HepG2 (cell line): ENCODE measurements at regions not wholly inside any gene's neighbourhood (a gene's known extent, or its start where the extent isn't known, plus 50 kb on each side); places are given as distances from the start of the nearest gene placed in this dataset.

Experiments
- ATAC-seq: fragments of 200-7000 bp; cut with Tn5 transposase; 3 replicates; pipeline ENCODE4 v1.9.1; 2020; ENCODE audit warnings: mild to moderate bottlenecking, moderate library complexity
- BruUV-seq: library from RNA; stranded (reverse); fragments of 400-500 nt; replicated peaks from 2 replicates; lab custom pipeline; 2021; lab: Mats Ljungman, UMichigan
- CTCF ChIA-PET: fragments of 300-600 bp; formaldehyde crosslinking; extraction: SDS; loops from one replicate; lab custom pipeline; 2021; ENCODE audit warnings: low total read pairs, inconsistent platforms, low intra/inter-chr PET ratio; lab: Yijun Ruan, JAX
- POLR2A ChIA-PET: fragments of 350-600 bp; sonication (Branson Sonifier 250); formaldehyde crosslinking; loops from one replicate; lab custom pipeline; 2020; ENCODE audit warnings: antibody characterized with exemption, inconsistent platforms; lab: Yijun Ruan, JAX
- DNase-seq: peaks from one replicate; pipeline ENCODE4 v3.0.0-alpha.2; 2015; ENCODE audit warnings: low spot score
- FAIRE-seq: peaks from 3 replicates; lab custom pipeline; 2011; peaks lifted over from hg19 to GRCh38; lab: Jason Lieb, UNC
- H2AFZ ChIP-seq: one replicate; pipeline ENCODE4 v1.6.1; 2011; ENCODE audit warnings: low read length, inconsistent platforms
- H3K27ac ChIP-seq: fragments of 300-600 bp; 3 replicates; pipeline ENCODE4 v1.8.0; 2011; ENCODE audit warnings: mixed run types, mild to moderate bottlenecking, mixed read lengths, low read length, inconsistent platforms; ENCODE audit not compliant: insufficient read depth; ENCODE audit errors: extremely low read length
- H3K27me3 ChIP-seq, 2 experiments: fragments of 200-600 bp in 1 of 2; 2 replicates in 1 of 2; 3 replicates in 1 of 2; pipeline versions ENCODE4 v1.6.0 to v1.8.0; 2011; ENCODE audit warnings: low read length in 2 of 2, mild to moderate bottlenecking in 2 of 2, moderate library complexity in 2 of 2, inconsistent platforms in 1 of 2; ENCODE audit not compliant: insufficient read depth in 2 of 2, control insufficient read depth in 1 of 2
- H3K36me3 ChIP-seq, 2 experiments: fragments of 200-600 bp in 1 of 2; replicated peaks in 1 of 2; 2 replicates in 1 of 2; 3 replicates in 1 of 2; pipeline versions ENCODE4 v1.5.1 to v1.8.0; 2011; ENCODE audit warnings: low read length in 2 of 2, inconsistent platforms in 1 of 2; ENCODE audit not compliant: insufficient read depth in 2 of 2, control insufficient read depth in 1 of 2
- H3K4me1 ChIP-seq: 2 replicates; pipeline ENCODE4 v1.5.1; 2012; ENCODE audit warnings: low read length, inconsistent platforms; ENCODE audit not compliant: insufficient read depth
- H3K4me2 ChIP-seq: 2 replicates; pipeline ENCODE4 v1.6.0; 2011; ENCODE audit warnings: low read depth, low read length, inconsistent platforms
- H3K4me3 ChIP-seq, 3 experiments: fragments of 200-600 bp in 1 of 3; sonication (generic), shearing (Covaris generic) in 1 of 3; replicated peaks in 1 of 3; 2 replicates each; pipeline ENCODE4 v1.5.1; 2011 to 2016; ENCODE audit warnings: low read length in 3 of 3, inconsistent platforms in 2 of 3, low read depth in 2 of 3, mild to moderate bottlenecking in 2 of 3, control low read depth in 1 of 3, mixed read lengths in 1 of 3; ENCODE audit not compliant: insufficient read depth in 1 of 3
- H3K79me2 ChIP-seq: one replicate; pipeline ENCODE4 v1.6.1; 2011; ENCODE audit warnings: low read length, inconsistent platforms; ENCODE audit not compliant: insufficient read depth
- H3K9ac ChIP-seq: 2 replicates; pipeline ENCODE4 v1.6.0; 2011; ENCODE audit warnings: mild to moderate bottlenecking, low read depth, low read length, inconsistent platforms; ENCODE audit not compliant: insufficient read depth
- H3K9me3 ChIP-seq: 2 replicates; pipeline ENCODE4 v1.5.1; 2012; ENCODE audit warnings: mild to moderate bottlenecking, low read length
- H4K20me1 ChIP-seq: 2 replicates; pipeline ENCODE4 v1.6.0; 2011; ENCODE audit warnings: inconsistent platforms, mild to moderate bottlenecking, low read length, moderate library complexity; ENCODE audit not compliant: insufficient read depth
- BRCA1 ChIP-seq: sonication (generic); formaldehyde crosslinking; IDR thresholded peaks from 2 replicates; pipeline ENCODE4 v1.4.0; 2020; ENCODE audit warnings: missing genetic modification reagents
- CEBPB ChIP-seq: IDR thresholded peaks from 2 replicates; pipeline ENCODE4 v1.6.1; 2011; ENCODE audit warnings: low read depth, low read length, improper control_type of control experiment, borderline replicate concordance
- CREM ChIP-seq, 2 experiments: sonication (generic) in 1 of 2; formaldehyde crosslinking in 1 of 2; IDR thresholded peaks; 2 replicates each; pipeline versions ENCODE4 v1.4.0 to v1.6.1; 2016 to 2020; ENCODE audit warnings: antibody characterized with exemption in 1 of 2, mild to moderate bottlenecking in 1 of 2, missing genetic modification reagents in 1 of 2
- FOXK1 ChIP-seq: sonication (generic); formaldehyde crosslinking; IDR thresholded peaks from 2 replicates; pipeline ENCODE4 v1.4.0; 2020; ENCODE audit warnings: low read depth, missing genetic modification reagents, borderline replicate concordance
- MTF1 ChIP-seq: sonication (generic); formaldehyde crosslinking; IDR thresholded peaks from 2 replicates; pipeline ENCODE4 v1.5.0; 2020; ENCODE audit warnings: missing genetic modification reagents
- MYC ChIP-seq: sonication (generic); formaldehyde crosslinking; IDR thresholded peaks from 2 replicates; pipeline ENCODE4 v1.9.0; 2021; ENCODE audit warnings: missing genetic modification reagents, borderline replicate concordance
- RCOR2 ChIP-seq: IDR thresholded peaks from 2 replicates; pipeline ENCODE4 v1.6.1; 2016; ENCODE audit warnings: missing biosample characterization, missing genetic modification reagents
- WGBS: methylation state at CpG from one replicate; pipeline ENCODE4 v1.1.6; 2017; ENCODE audit warnings: low lambda C conversion rate; 5-methylcytosine and 5-hydroxymethylcytosine counted together
- in situ Hi-C: cut with HindIII; loops from 2 replicates; pipeline ENCODE4 v1.10.0; 2017; ENCODE audit warnings: low pct_unique_long_range_greater_than_20kb; ENCODE audit not compliant: extremely low pct_ligation_motif_present
- intact Hi-C: fragments of 100-400 bp; cut with micrococcal nuclease; formaldehyde crosslinking; loops from one replicate; pipeline ENCODE4 v1.10.0; 2022; ENCODE audit not compliant: unreplicated experiment
- TF ChIP-seq, protein P1 (sequence below): sonication (generic); formaldehyde crosslinking; IDR thresholded peaks from 2 replicates; pipeline ENCODE4 v1.5.0; 2020; ENCODE audit warnings: mild to moderate bottlenecking, missing genetic modification reagents, borderline replicate concordance
- TF ChIP-seq, protein P2 (sequence below): sonication (generic); formaldehyde crosslinking; IDR thresholded peaks from 2 replicates; pipeline ENCODE4 v1.9.0; 2021; ENCODE audit warnings: mild to moderate bottlenecking, missing genetic modification reagents

DNA sequence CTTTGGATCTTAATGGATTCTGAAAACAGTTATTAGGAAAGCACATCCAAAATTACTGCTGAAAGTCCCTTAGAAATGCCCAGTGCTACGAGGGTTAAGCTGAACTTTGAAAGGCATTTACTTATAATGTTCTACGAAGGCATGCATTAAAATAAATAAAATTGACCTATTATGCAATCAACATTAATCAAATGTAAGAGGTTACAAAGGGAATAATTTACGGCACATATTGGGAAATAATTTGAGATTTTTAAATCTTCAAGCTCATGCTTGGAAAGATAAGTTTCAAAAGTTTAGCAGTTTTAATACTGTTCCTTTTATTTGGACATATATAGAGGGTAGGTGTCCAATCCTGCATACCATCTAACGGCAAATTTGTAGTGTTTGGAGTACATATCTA lies 1564.1 kb upstream of the DDX18 start:
- Histone ChIP-seq H3K9me3 (peaks cover 89% of the 10 kb centered on the region), H3K27me3 (no peaks in the 10 kb centered on the region), H3K4me3 (no peak overlapping the region), H3K4me1 (no peaks in the 10 kb centered on the region), H3K79me2 (no peaks in the 10 kb centered on the region), H3K27ac (no peak overlapping the region), H3K4me2 (no peak overlapping the region), H4K20me1 (no peaks in the 10 kb centered on the region), H3K36me3 (no peaks in the 10 kb centered on the region), H3K9ac (no peak overlapping the region), H2AFZ (no peak overlapping the region)
- in situ Hi-C loops (no loop called here), intact Hi-C loops (no loop called here)
- no peak for FAIRE-seq
- BruUV-seq, result no TSS peak
- TF ChIP-seq MTF1 (no peak), CEBPB (peak; percentile 64; the same call in 1 of the 2 replicates), MYC (CRISPR knock-in tag) (no peak), CREM (IDR thresholded peaks at IDR 0.05) (no peak), CREM (CRISPR knock-in tag; IDR thresholded peaks at IDR 0.05) (no peak), FOXK1 (CRISPR knock-in tag) (no peak)
- ChIA-PET CTCF (no interaction called here), POLR2A (no interaction called here)
- WGBS, result 7% methylated on average over 4 of the region's 4 CpGs
- DNase-seq, result no peak
- ATAC-seq, result no peak

DNA sequence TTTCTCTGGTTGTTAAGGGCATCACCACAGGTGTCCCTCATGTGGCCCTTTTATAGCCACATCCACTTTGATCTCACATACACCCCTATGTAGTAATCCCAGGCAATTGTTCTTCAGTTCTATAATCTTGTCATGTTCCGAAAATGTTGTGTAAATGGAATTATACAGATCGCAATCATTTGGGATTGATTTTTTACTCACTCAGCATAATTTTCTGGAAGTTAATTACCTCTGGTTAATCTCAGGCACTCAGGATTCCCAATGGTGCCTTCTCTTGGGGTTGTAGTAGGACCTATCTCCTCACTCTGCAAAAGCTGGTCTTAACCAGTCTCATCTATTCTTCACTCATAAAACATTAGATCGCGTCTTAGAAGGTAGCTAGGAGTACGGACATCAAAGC lies 1549.6 kb upstream of the DDX18 start:
- peaks cover 95% of the 10 kb centered on the region for H3K9me3 ChIP-seq
- H3K36me3 ChIP-seq, result no peaks in the 10 kb centered on the region
- FAIRE-seq, result no peak
- H2AFZ ChIP-seq, result no peak overlapping the region
- no peaks in the 10 kb centered on the region for H3K4me1 ChIP-seq
- intact Hi-C loops, result no loop called here
- CTCF ChIA-PET, result no interaction called here
- no TSS peak for BruUV-seq
- in situ Hi-C loops, result no loop called here
- ATAC-seq, result no peak
- 33% methylated on average over 5 of the region's 5 CpGs for WGBS
- no peak overlapping the region for H3K4me2 ChIP-seq
- H4K20me1 ChIP-seq, result no peaks in the 10 kb centered on the region
- no peak overlapping the region for H3K9ac ChIP-seq
- POLR2A ChIA-PET, result no interaction called here
- H3K27ac ChIP-seq, result no peak overlapping the region
- DNase-seq, result no peak
- no peaks in the 10 kb centered on the region for H3K27me3 ChIP-seq
- no peak overlapping the region for H3K4me3 ChIP-seq
- no peaks in the 10 kb centered on the region for H3K79me2 ChIP-seq
- TF ChIP-seq, protein P1, sequence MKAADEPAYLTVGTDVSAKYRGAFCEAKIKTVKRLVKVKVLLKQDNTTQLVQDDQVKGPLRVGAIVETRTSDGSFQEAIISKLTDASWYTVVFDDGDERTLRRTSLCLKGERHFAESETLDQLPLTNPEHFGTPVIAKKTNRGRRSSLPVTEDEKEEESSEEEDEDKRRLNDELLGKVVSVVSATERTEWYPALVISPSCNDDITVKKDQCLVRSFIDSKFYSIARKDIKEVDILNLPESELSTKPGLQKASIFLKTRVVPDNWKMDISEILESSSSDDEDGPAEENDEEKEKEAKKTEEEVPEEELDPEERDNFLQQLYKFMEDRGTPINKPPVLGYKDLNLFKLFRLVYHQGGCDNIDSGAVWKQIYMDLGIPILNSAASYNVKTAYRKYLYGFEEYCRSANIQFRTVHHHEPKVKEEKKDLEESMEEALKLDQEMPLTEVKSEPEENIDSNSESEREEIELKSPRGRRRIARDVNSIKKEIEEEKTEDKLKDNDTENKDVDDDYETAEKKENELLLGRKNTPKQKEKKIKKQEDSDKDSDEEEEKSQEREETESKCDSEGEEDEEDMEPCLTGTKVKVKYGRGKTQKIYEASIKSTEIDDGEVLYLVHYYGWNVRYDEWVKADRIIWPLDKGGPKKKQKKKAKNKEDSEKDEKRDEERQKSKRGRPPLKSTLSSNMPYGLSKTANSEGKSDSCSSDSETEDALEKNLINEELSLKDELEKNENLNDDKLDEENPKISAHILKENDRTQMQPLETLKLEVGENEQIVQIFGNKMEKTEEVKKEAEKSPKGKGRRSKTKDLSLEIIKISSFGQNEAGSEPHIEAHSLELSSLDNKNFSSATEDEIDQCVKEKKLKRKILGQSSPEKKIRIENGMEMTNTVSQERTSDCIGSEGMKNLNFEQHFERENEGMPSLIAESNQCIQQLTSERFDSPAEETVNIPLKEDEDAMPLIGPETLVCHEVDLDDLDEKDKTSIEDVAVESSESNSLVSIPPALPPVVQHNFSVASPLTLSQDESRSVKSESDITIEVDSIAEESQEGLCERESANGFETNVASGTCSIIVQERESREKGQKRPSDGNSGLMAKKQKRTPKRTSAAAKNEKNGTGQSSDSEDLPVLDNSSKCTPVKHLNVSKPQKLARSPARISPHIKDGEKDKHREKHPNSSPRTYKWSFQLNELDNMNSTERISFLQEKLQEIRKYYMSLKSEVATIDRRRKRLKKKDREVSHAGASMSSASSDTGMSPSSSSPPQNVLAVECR (CRISPR knock-in tag), result no peak
- TF ChIP-seq, protein P2, sequence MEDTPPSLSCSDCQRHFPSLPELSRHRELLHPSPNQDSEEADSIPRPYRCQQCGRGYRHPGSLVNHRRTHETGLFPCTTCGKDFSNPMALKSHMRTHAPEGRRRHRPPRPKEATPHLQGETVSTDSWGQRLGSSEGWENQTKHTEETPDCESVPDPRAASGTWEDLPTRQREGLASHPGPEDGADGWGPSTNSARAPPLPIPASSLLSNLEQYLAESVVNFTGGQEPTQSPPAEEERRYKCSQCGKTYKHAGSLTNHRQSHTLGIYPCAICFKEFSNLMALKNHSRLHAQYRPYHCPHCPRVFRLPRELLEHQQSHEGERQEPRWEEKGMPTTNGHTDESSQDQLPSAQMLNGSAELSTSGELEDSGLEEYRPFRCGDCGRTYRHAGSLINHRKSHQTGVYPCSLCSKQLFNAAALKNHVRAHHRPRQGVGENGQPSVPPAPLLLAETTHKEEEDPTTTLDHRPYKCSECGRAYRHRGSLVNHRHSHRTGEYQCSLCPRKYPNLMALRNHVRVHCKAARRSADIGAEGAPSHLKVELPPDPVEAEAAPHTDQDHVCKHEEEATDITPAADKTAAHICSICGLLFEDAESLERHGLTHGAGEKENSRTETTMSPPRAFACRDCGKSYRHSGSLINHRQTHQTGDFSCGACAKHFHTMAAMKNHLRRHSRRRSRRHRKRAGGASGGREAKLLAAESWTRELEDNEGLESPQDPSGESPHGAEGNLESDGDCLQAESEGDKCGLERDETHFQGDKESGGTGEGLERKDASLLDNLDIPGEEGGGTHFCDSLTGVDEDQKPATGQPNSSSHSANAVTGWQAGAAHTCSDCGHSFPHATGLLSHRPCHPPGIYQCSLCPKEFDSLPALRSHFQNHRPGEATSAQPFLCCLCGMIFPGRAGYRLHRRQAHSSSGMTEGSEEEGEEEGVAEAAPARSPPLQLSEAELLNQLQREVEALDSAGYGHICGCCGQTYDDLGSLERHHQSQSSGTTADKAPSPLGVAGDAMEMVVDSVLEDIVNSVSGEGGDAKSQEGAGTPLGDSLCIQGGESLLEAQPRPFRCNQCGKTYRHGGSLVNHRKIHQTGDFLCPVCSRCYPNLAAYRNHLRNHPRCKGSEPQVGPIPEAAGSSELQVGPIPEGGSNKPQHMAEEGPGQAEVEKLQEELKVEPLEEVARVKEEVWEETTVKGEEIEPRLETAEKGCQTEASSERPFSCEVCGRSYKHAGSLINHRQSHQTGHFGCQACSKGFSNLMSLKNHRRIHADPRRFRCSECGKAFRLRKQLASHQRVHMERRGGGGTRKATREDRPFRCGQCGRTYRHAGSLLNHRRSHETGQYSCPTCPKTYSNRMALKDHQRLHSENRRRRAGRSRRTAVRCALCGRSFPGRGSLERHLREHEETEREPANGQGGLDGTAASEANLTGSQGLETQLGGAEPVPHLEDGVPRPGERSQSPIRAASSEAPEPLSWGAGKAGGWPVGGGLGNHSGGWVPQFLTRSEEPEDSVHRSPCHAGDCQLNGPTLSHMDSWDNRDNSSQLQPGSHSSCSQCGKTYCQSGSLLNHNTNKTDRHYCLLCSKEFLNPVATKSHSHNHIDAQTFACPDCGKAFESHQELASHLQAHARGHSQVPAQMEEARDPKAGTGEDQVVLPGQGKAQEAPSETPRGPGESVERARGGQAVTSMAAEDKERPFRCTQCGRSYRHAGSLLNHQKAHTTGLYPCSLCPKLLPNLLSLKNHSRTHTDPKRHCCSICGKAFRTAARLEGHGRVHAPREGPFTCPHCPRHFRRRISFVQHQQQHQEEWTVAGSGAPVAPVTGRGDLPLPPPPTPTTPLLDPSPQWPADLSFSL (CRISPR knock-in tag), result no peak
- TF ChIP-seq RCOR2 (no peak), BRCA1 (no peak)
